ENCODE measurements at regions not wholly inside any gene's neighbourhood (a gene's known extent, or its start where the extent isn't known, plus 50 kb on each side); places are given as distances from the start of the nearest gene placed in this dataset.

GRCh38 chr7:145474009-145474686 lies 638.3 kb upstream of the TPK1 start:
- no peak overlapping the region for H3K4me2 ChIP-seq (ENCODE audit: control insufficient read depth, extremely low read depth, insufficient read depth, low read depth, low read length)
- H3K4me1 ChIP-seq (ENCODE audit: control insufficient read depth, extremely low read depth, insufficient read depth, low read length) = no peaks in the 10 kb centered on the region
- no peaks in the 10 kb centered on the region for H3K9me1 ChIP-seq (ENCODE audit: control insufficient read depth, extremely low read depth, insufficient read depth, low read length)
- no peaks in the 10 kb centered on the region for H3K9me3 ChIP-seq (ENCODE audit: control insufficient read depth, low read depth, low read length)
- H3K27ac ChIP-seq (ENCODE audit: control insufficient read depth, insufficient read depth, low read length) = no peak overlapping the region
- no peak overlapping the region for H3K4me3 ChIP-seq (ENCODE audit: control insufficient read depth in 2 of 3, extremely low read depth in 1 of 3, insufficient read depth in 2 of 3, low read depth in 1 of 3, low read length in 3 of 3)
- no peaks in the 10 kb centered on the region for H3K36me3 ChIP-seq (ENCODE audit: control insufficient read depth in 2 of 2, extremely low read depth in 1 of 2, insufficient read depth in 2 of 2, low read length in 2 of 2)
- no peak overlapping the region for H3K9ac ChIP-seq (ENCODE audit: control insufficient read depth, extremely low read depth, insufficient read depth, low read length)
- DNase-seq (ENCODE audit: low read depth, low spot score) (no peak), FAIRE-seq (no peak)
- no peaks in the 10 kb centered on the region for H4K20me1 ChIP-seq (ENCODE audit: control insufficient read depth, extremely low read depth, insufficient read depth, low read length)
- no peaks in the 10 kb centered on the region for H3K79me2 ChIP-seq (ENCODE audit: control insufficient read depth, insufficient read depth, low read length)
- no peaks in the 10 kb centered on the region for H3K27me3 ChIP-seq (ENCODE audit: control insufficient read depth, extremely low read depth, insufficient read depth, low read length)
- H2AFZ ChIP-seq (ENCODE audit: control insufficient read depth, low read length) = no peak overlapping the region
- no peak for TF ChIP-seq EZH2 (IDR thresholded peaks at IDR 0.05; ENCODE audit: low read length)
- TF ChIP-seq, protein P1, sequence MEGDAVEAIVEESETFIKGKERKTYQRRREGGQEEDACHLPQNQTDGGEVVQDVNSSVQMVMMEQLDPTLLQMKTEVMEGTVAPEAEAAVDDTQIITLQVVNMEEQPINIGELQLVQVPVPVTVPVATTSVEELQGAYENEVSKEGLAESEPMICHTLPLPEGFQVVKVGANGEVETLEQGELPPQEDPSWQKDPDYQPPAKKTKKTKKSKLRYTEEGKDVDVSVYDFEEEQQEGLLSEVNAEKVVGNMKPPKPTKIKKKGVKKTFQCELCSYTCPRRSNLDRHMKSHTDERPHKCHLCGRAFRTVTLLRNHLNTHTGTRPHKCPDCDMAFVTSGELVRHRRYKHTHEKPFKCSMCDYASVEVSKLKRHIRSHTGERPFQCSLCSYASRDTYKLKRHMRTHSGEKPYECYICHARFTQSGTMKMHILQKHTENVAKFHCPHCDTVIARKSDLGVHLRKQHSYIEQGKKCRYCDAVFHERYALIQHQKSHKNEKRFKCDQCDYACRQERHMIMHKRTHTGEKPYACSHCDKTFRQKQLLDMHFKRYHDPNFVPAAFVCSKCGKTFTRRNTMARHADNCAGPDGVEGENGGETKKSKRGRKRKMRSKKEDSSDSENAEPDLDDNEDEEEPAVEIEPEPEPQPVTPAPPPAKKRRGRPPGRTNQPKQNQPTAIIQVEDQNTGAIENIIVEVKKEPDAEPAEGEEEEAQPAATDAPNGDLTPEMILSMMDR (optimal IDR thresholded peaks at IDR 0.05 in 1 of 3, IDR thresholded peaks at IDR 0.05 in 1 of 3, conservative IDR thresholded peaks at IDR 0.05 in 1 of 3; ENCODE audit: extremely low read depth in 1 of 3, insufficient read depth in 2 of 3, low read length in 3 of 3) = no peak
- dilution Hi-C loops (cut with MboI; ENCODE audit: extremely low pct_ligation_motif_present, low sequenced_read_pairs) = no loop called here

DNA sequence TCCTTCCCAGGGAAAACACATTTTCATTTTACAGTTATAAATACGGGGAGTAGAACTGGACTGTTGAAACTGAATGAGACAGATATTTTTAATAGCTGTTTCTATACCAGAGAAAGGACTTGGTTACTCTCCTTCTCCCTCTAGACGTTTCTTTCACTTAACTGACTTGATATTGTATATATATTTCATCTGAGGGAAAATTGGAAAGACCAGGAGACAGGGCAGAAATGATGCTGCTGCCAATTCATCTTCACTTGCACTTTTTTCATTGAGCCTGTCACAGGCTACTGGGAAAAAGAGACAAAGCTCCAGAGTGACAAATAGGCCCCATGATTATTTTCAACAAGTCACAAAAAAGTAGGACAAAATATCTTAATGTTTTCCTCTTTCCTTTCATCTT lies 636.0 kb upstream of the TPK1 start:
- no peaks in the 10 kb centered on the region for H3K27me3 ChIP-seq (ENCODE audit: control insufficient read depth, extremely low read depth, insufficient read depth, low read length)
- H3K36me3 ChIP-seq (ENCODE audit: control insufficient read depth in 2 of 2, extremely low read depth in 1 of 2, insufficient read depth in 2 of 2, low read length in 2 of 2) = no peaks in the 10 kb centered on the region
- FAIRE-seq (no peak), DNase-seq (ENCODE audit: low read depth, low spot score) (no peak)
- no peak overlapping the region for H3K4me2 ChIP-seq (ENCODE audit: control insufficient read depth, extremely low read depth, insufficient read depth, low read depth, low read length)
- no peaks in the 10 kb centered on the region for H3K9me3 ChIP-seq (ENCODE audit: control insufficient read depth, low read depth, low read length)
- H3K9me1 ChIP-seq (ENCODE audit: control insufficient read depth, extremely low read depth, insufficient read depth, low read length) = no peaks in the 10 kb centered on the region
- H3K4me3 ChIP-seq (ENCODE audit: control insufficient read depth in 2 of 3, extremely low read depth in 1 of 3, insufficient read depth in 2 of 3, low read depth in 1 of 3, low read length in 3 of 3) = no peak overlapping the region
- no peaks in the 10 kb centered on the region for H3K79me2 ChIP-seq (ENCODE audit: control insufficient read depth, insufficient read depth, low read length)
- TF ChIP-seq, protein P1 (optimal IDR thresholded peaks at IDR 0.05 in 1 of 3, IDR thresholded peaks at IDR 0.05 in 1 of 3, conservative IDR thresholded peaks at IDR 0.05 in 1 of 3; ENCODE audit: extremely low read depth in 1 of 3, insufficient read depth in 2 of 3, low read length in 3 of 3) = no peak
- no peak for TF ChIP-seq EZH2 (IDR thresholded peaks at IDR 0.05; ENCODE audit: low read length)
- H3K9ac ChIP-seq (ENCODE audit: control insufficient read depth, extremely low read depth, insufficient read depth, low read length) = no peak overlapping the region
- no peaks in the 10 kb centered on the region for H3K4me1 ChIP-seq (ENCODE audit: control insufficient read depth, extremely low read depth, insufficient read depth, low read length)
- no peak overlapping the region for H3K27ac ChIP-seq (ENCODE audit: control insufficient read depth, insufficient read depth, low read length)
- H2AFZ ChIP-seq (ENCODE audit: control insufficient read depth, low read length) = no peak overlapping the region
- H4K20me1 ChIP-seq (ENCODE audit: control insufficient read depth, extremely low read depth, insufficient read depth, low read length) = no peaks in the 10 kb centered on the region
- dilution Hi-C loops (cut with MboI; ENCODE audit: extremely low pct_ligation_motif_present, low sequenced_read_pairs) = no loop called here

Measured in keratinocyte (primary cell).